Kidney (tissue), 13 donors: ENCODE measurements at regions not wholly inside any gene's neighbourhood (a gene's known extent, or its start where the extent isn't known, plus 50 kb on each side); places are given as distances from the start of the nearest gene placed in this dataset.
A peak's percentile ranks its signal among the peaks of the same experiment; 100 is the strongest.

Source experiments
- DNase-seq, 5 donors: peaks; one replicate each; pipeline ENCODE4 v3.0.0-alpha.2; 2013 to 2020
- FAIRE-seq: peaks from 2 replicates; lab custom pipeline; 2012; peaks lifted over from hg19 to GRCh38; lab: Jason Lieb, UNC
- H3K27ac ChIP-seq, 2 donors: one replicate each; pipeline ENCODE4 v1.7.0; 2013; ENCODE audit warnings: low read depth in 2 of 2, low read length in 2 of 2, inconsistent platforms in 1 of 2
- H3K27me3 ChIP-seq: one replicate; pipeline ENCODE4 v1.7.1; 2013; ENCODE audit warnings: low read length, inconsistent platforms; ENCODE audit not compliant: control insufficient read depth, insufficient read depth
- H3K36me3 ChIP-seq, 3 donors: one replicate each; pipeline versions ENCODE4 v1.7.0 to v1.7.1; 2013; ENCODE audit warnings: low read length in 3 of 3, control low read depth in 1 of 3, inconsistent platforms in 1 of 3; ENCODE audit not compliant: insufficient read depth in 3 of 3, control insufficient read depth in 2 of 3
- H3K4me1 ChIP-seq, 3 donors: one replicate each; pipeline versions ENCODE4 v1.7.0 to v1.7.1; 2013; ENCODE audit warnings: low read length in 3 of 3, inconsistent platforms in 1 of 3, low read depth in 1 of 3; ENCODE audit not compliant: control insufficient read depth in 2 of 3, insufficient read depth in 2 of 3
- H3K4me3 ChIP-seq, 3 donors: one replicate each; pipeline versions ENCODE4 v1.7.0 to v1.8.1; 2013; ENCODE audit warnings: low read length in 3 of 3, control low read depth in 1 of 3, inconsistent platforms in 1 of 3
- H3K9ac ChIP-seq, 3 donors: one replicate each; pipeline versions ENCODE4 v1.7.0 to v1.7.1; 2013; ENCODE audit warnings: low read length in 3 of 3, control low read depth in 1 of 3, inconsistent platforms in 1 of 3
- H3K9me3 ChIP-seq, 3 donors: one replicate each; pipeline versions ENCODE4 v1.7.0 to v1.7.1; 2013; ENCODE audit warnings: low read length in 3 of 3, control low read depth in 1 of 3, inconsistent platforms in 1 of 3; ENCODE audit not compliant: control insufficient read depth in 2 of 3, insufficient read depth in 1 of 3
- CTCF ChIP-seq: IDR thresholded peaks from 3 replicates; pipeline ENCODE4 v1.5.1; 2012; ENCODE audit warnings: mild to moderate bottlenecking, moderate library complexity, borderline replicate concordance; ENCODE audit not compliant: insufficient read depth; ENCODE audit errors: extremely low read depth
- intact Hi-C: fragments of 100-400 bp; cut with DNase I; formaldehyde crosslinking; loops from one replicate; pipeline ENCODE4 v1.11.1; 2022
- donor health status: control.
- donor health status: control.
- donor health status: control.
- donor health status: control.
- donor health status: control.
- donor health status: DM: yes; HTN: yes; CAD: no.
- donor health status: Normal renal cell carcinoma (clear cell type).

GRCh38 chr3:69441040-69441439 lies 55.2 kb upstream of the FRMD4B start:
- no peak for TF ChIP-seq CTCF
- H3K27me3 ChIP-seq = no peaks in the 10 kb centered on the region
- no peak overlapping the region for H3K9ac ChIP-seq
- intact Hi-C loops = no loop called here
- DNase-seq = peak in 1 of 5 donors; percentile 51
- no peak for FAIRE-seq
- no peak overlapping the region for H3K4me3 ChIP-seq
- no peaks in the 10 kb centered on the region for H3K36me3 ChIP-seq
- H3K9me3 ChIP-seq = no peaks in the 10 kb centered on the region
- no peak overlapping the region for H3K27ac ChIP-seq
- H3K4me1 ChIP-seq = no peaks in the 10 kb centered on the region

- Histone ChIP-seq H3K4me1 (no peaks in the 10 kb centered on the region), H3K4me3 (peak overlapping the region in 2 of 3 donors; percentile 9 to 55), H3K36me3 (no peaks in the 10 kb centered on the region), H3K9me3 (no peaks in the 10 kb centered on the region), H3K27ac (no peak overlapping the region), H3K27me3 (no peaks in the 10 kb centered on the region), H3K9ac (no peak overlapping the region)
- intact Hi-C loops = no loop called here
- FAIRE-seq = peak; percentile 83
- peak in 2 of 5 donors; percentile 45 to 46 for DNase-seq
- TF ChIP-seq CTCF = peak; percentile 52
These were observed 53.9 kb upstream of the FRMD4B start for GRCh38 chr3:69439643-69440270.

GRCh38 chr3:69438476-69438875 lies 52.6 kb upstream of the FRMD4B start:
- Histone ChIP-seq H3K27me3 (no peaks in the 10 kb centered on the region), H3K36me3 (no peaks in the 10 kb centered on the region), H3K4me3 (no peak overlapping the region), H3K4me1 (no peaks in the 10 kb centered on the region), H3K27ac (no peak overlapping the region), H3K9ac (no peak overlapping the region), H3K9me3 (no peaks in the 10 kb centered on the region)
- TF ChIP-seq CTCF = no peak
- FAIRE-seq (no peak), DNase-seq (no peak)
- intact Hi-C loops = no loop called here
